ENCODE measurements at regions not wholly inside any gene's neighbourhood (a gene's known extent, or its start where the extent isn't known, plus 50 kb on each side); places are given as distances from the start of the nearest gene placed in this dataset.

GRCh38 chr17:12242345-12242954 is 221.8 kb downstream of the MAP2K4 start:
- no peaks in the 10 kb centered on the region for H3K36me3 ChIP-seq (ENCODE audit: insufficient read depth, low read length)
- no peak overlapping the region for H2AFZ ChIP-seq (ENCODE audit: low read length, unreplicated experiment)
- no peak overlapping the region for H3K4me3 ChIP-seq (ENCODE audit: low read depth, low read length)
- H3K4me1 ChIP-seq (ENCODE audit: control insufficient read depth, insufficient read depth, low read length, unreplicated experiment), result no peaks in the 10 kb centered on the region
- 0 out of 2 replicates have a peak, but pooled peaks cover 12% of the 10 kb centered on the region for H3K27me3 ChIP-seq (ENCODE audit: insufficient read depth, low read length)
- H3K79me2 ChIP-seq (ENCODE audit: control insufficient read depth, insufficient read depth, low read length, unreplicated experiment), result no peaks in the 10 kb centered on the region
- H3K27ac ChIP-seq (ENCODE audit: low read depth, low read length), result no peak overlapping the region

- no peak overlapping the region for H3K27ac ChIP-seq (ENCODE audit: low read depth, low read length)
- H3K27me3 ChIP-seq (ENCODE audit: insufficient read depth, low read length), result peaks cover 15% of the 10 kb centered on the region
- no peaks in the 10 kb centered on the region for H3K79me2 ChIP-seq (ENCODE audit: control insufficient read depth, insufficient read depth, low read length, unreplicated experiment)
- no peaks in the 10 kb centered on the region for H3K36me3 ChIP-seq (ENCODE audit: insufficient read depth, low read length)
- H3K4me3 ChIP-seq (ENCODE audit: low read depth, low read length), result no peak overlapping the region
- H3K4me1 ChIP-seq (ENCODE audit: control insufficient read depth, insufficient read depth, low read length, unreplicated experiment), result no peaks in the 10 kb centered on the region
- no peak overlapping the region for H2AFZ ChIP-seq (ENCODE audit: low read length, unreplicated experiment)
Observed at GRCh38 chr17:12247761-12248160, 227.1 kb downstream of the MAP2K4 start.

GRCh38 chr17:12250973-12251372 is 230.3 kb downstream of the MAP2K4 start:
- Histone ChIP-seq H2AFZ (ENCODE audit: low read length, unreplicated experiment) (no peak overlapping the region), H3K4me3 (ENCODE audit: low read depth, low read length) (no peak overlapping the region), H3K36me3 (ENCODE audit: insufficient read depth, low read length) (no peaks in the 10 kb centered on the region), H3K4me1 (ENCODE audit: control insufficient read depth, insufficient read depth, low read length, unreplicated experiment) (no peaks in the 10 kb centered on the region), H3K27me3 (ENCODE audit: insufficient read depth, low read length) (peaks cover 13% of the 10 kb centered on the region), H3K27ac (ENCODE audit: low read depth, low read length) (no peak overlapping the region), H3K79me2 (ENCODE audit: control insufficient read depth, insufficient read depth, low read length, unreplicated experiment) (no peaks in the 10 kb centered on the region)

- Histone ChIP-seq H3K27me3 (ENCODE audit: insufficient read depth, low read length) (peaks cover 19% of the 10 kb centered on the region), H2AFZ (ENCODE audit: low read length, unreplicated experiment) (no peak overlapping the region), H3K27ac (ENCODE audit: low read depth, low read length) (no peak overlapping the region), H3K4me1 (ENCODE audit: control insufficient read depth, insufficient read depth, low read length, unreplicated experiment) (no peaks in the 10 kb centered on the region), H3K36me3 (ENCODE audit: insufficient read depth, low read length) (no peaks in the 10 kb centered on the region), H3K79me2 (ENCODE audit: control insufficient read depth, insufficient read depth, low read length, unreplicated experiment) (no peaks in the 10 kb centered on the region), H3K4me3 (ENCODE audit: low read depth, low read length) (no peak overlapping the region)
Observed at GRCh38 chr17:12252462-12252861, 231.8 kb downstream of the MAP2K4 start.

GRCh38 chr17:12254460-12254859 is 233.8 kb downstream of the MAP2K4 start:
- Histone ChIP-seq H3K27me3 (ENCODE audit: insufficient read depth, low read length) (peaks cover 22% of the 10 kb centered on the region), H2AFZ (ENCODE audit: low read length, unreplicated experiment) (no peak overlapping the region), H3K79me2 (ENCODE audit: control insufficient read depth, insufficient read depth, low read length, unreplicated experiment) (no peaks in the 10 kb centered on the region)

GRCh38 chr17:12256380-12256995 is 235.8 kb downstream of the MAP2K4 start:
- Histone ChIP-seq H2AFZ (ENCODE audit: low read length, unreplicated experiment) (no peak overlapping the region), H3K4me1 (ENCODE audit: control insufficient read depth, insufficient read depth, low read length, unreplicated experiment) (no peaks in the 10 kb centered on the region), H3K79me2 (ENCODE audit: control insufficient read depth, insufficient read depth, low read length, unreplicated experiment) (no peaks in the 10 kb centered on the region), H3K27me3 (ENCODE audit: insufficient read depth, low read length) (peaks cover 21% of the 10 kb centered on the region), H3K27ac (ENCODE audit: low read depth, low read length) (no peak overlapping the region), H3K4me3 (ENCODE audit: low read depth, low read length) (no peak overlapping the region), H3K36me3 (ENCODE audit: insufficient read depth, low read length) (no peaks in the 10 kb centered on the region)

More at GRCh38 chr17:12254460-12254859, 233.8 kb downstream of the MAP2K4 start:
- Histone ChIP-seq H3K4me1 (ENCODE audit: control insufficient read depth, insufficient read depth, low read length, unreplicated experiment) (no peaks in the 10 kb centered on the region), H3K27ac (ENCODE audit: low read depth, low read length) (no peak overlapping the region), H3K4me3 (ENCODE audit: low read depth, low read length) (no peak overlapping the region), H3K36me3 (ENCODE audit: insufficient read depth, low read length) (no peaks in the 10 kb centered on the region)

- no peaks in the 10 kb centered on the region for H3K4me1 ChIP-seq (ENCODE audit: control insufficient read depth, insufficient read depth, low read length, unreplicated experiment)
- H2AFZ ChIP-seq (ENCODE audit: low read length, unreplicated experiment), result no peak overlapping the region
- H3K4me3 ChIP-seq (ENCODE audit: low read depth, low read length), result no peak overlapping the region
Observed at GRCh38 chr17:12257176-12257575, 236.5 kb downstream of the MAP2K4 start.

GRCh38 chr17:12261354-12261753 is 240.7 kb downstream of the MAP2K4 start:
- no peak overlapping the region for H3K27ac ChIP-seq (ENCODE audit: low read depth, low read length)
- H3K4me3 ChIP-seq (ENCODE audit: low read depth, low read length), result no peak overlapping the region
- H2AFZ ChIP-seq (ENCODE audit: low read length, unreplicated experiment), result no peak overlapping the region
- no peaks in the 10 kb centered on the region for H3K79me2 ChIP-seq (ENCODE audit: control insufficient read depth, insufficient read depth, low read length, unreplicated experiment)
- H3K4me1 ChIP-seq (ENCODE audit: control insufficient read depth, insufficient read depth, low read length, unreplicated experiment), result no peaks in the 10 kb centered on the region
- H3K36me3 ChIP-seq (ENCODE audit: insufficient read depth, low read length), result no peaks in the 10 kb centered on the region
- peaks cover 10% of the 10 kb centered on the region; the same call in 1 of the 2 replicates for H3K27me3 ChIP-seq (ENCODE audit: insufficient read depth, low read length)

More at GRCh38 chr17:12257176-12257575, 236.5 kb downstream of the MAP2K4 start:
- Histone ChIP-seq H3K27ac (ENCODE audit: low read depth, low read length) (no peak overlapping the region), H3K79me2 (ENCODE audit: control insufficient read depth, insufficient read depth, low read length, unreplicated experiment) (no peaks in the 10 kb centered on the region), H3K36me3 (ENCODE audit: insufficient read depth, low read length) (no peaks in the 10 kb centered on the region), H3K27me3 (ENCODE audit: insufficient read depth, low read length) (peaks cover 14% of the 10 kb centered on the region; the same call in 1 of the 2 replicates)

- no peaks in the 10 kb centered on the region for H3K4me1 ChIP-seq (ENCODE audit: control insufficient read depth, insufficient read depth, low read length, unreplicated experiment)
- no peaks in the 10 kb centered on the region for H3K27me3 ChIP-seq (ENCODE audit: insufficient read depth, low read length)
- no peak overlapping the region for H3K27ac ChIP-seq (ENCODE audit: low read depth, low read length)
- no peaks in the 10 kb centered on the region for H3K36me3 ChIP-seq (ENCODE audit: insufficient read depth, low read length)
- H3K79me2 ChIP-seq (ENCODE audit: control insufficient read depth, insufficient read depth, low read length, unreplicated experiment), result no peaks in the 10 kb centered on the region
- H2AFZ ChIP-seq (ENCODE audit: low read length, unreplicated experiment), result no peak overlapping the region
- H3K4me3 ChIP-seq (ENCODE audit: low read depth, low read length), result no peak overlapping the region
Observed at GRCh38 chr17:12269751-12270150, 249.1 kb downstream of the MAP2K4 start.

GRCh38 chr17:12277827-12278226 is 257.1 kb downstream of the MAP2K4 start:
- Histone ChIP-seq H3K27ac (ENCODE audit: low read depth, low read length) (no peak overlapping the region), H3K4me3 (ENCODE audit: low read depth, low read length) (no peak overlapping the region), H3K79me2 (ENCODE audit: control insufficient read depth, insufficient read depth, low read length, unreplicated experiment) (no peaks in the 10 kb centered on the region), H3K4me1 (ENCODE audit: control insufficient read depth, insufficient read depth, low read length, unreplicated experiment) (peaks cover 7% of the 10 kb centered on the region), H2AFZ (ENCODE audit: low read length, unreplicated experiment) (no peak overlapping the region), H3K36me3 (ENCODE audit: insufficient read depth, low read length) (no peaks in the 10 kb centered on the region), H3K27me3 (ENCODE audit: insufficient read depth, low read length) (no peaks in the 10 kb centered on the region)

- Histone ChIP-seq H3K27ac (ENCODE audit: low read depth, low read length) (peak overlapping the region; percentile 21; the same call in 1 of the 2 replicates), H3K36me3 (ENCODE audit: insufficient read depth, low read length) (no peaks in the 10 kb centered on the region), H3K27me3 (ENCODE audit: insufficient read depth, low read length) (no peaks in the 10 kb centered on the region), H3K79me2 (ENCODE audit: control insufficient read depth, insufficient read depth, low read length, unreplicated experiment) (no peaks in the 10 kb centered on the region), H3K4me1 (ENCODE audit: control insufficient read depth, insufficient read depth, low read length, unreplicated experiment) (peaks cover 8% of the 10 kb centered on the region), H3K4me3 (ENCODE audit: low read depth, low read length) (no peak overlapping the region), H2AFZ (ENCODE audit: low read length, unreplicated experiment) (no peak overlapping the region)
Observed at GRCh38 chr17:12282056-12282455, 261.4 kb downstream of the MAP2K4 start.

Measured in ACC112 (cell line).